ENCODE measurements at regions not wholly inside any gene's neighbourhood (a gene's known extent, or its start where the extent isn't known, plus 50 kb on each side); places are given as distances from the start of the nearest gene placed in this dataset.

- Histone ChIP-seq H3K36me3 (no peaks in the 10 kb centered on the region), H3K4me1 (ENCODE audit: insufficient read depth) (no peaks in the 10 kb centered on the region), H3K4me3 (no peak overlapping the region), H3K27me3 (no peaks in the 10 kb centered on the region), H3K9me3 (no peaks in the 10 kb centered on the region), H3K27ac (no peak overlapping the region)
- TF ChIP-seq CTCF (IDR thresholded peaks at IDR 0.05), result no peak
- no peak for TF ChIP-seq EP300 (IDR thresholded peaks at IDR 0.05)
- no peak for TF ChIP-seq POLR2A (IDR thresholded peaks at IDR 0.05)
- 76 to 83% (median 80%) methylated on average over 4 of the region's 4 CpGs for WGBS, 3 donors
- intact Hi-C loops (cut with DNase I), result no loop called here
- DNase-seq, result no peak
These were observed 169.1 kb upstream of the AVPR1A start for GRCh38 chr12:63319936-63320633.

GRCh38 chr12:63319386-63319785 is 168.4 kb upstream of the AVPR1A start:
- TF ChIP-seq POLR2A (IDR thresholded peaks at IDR 0.05) (no peak), CTCF (IDR thresholded peaks at IDR 0.05) (no peak), EP300 (IDR thresholded peaks at IDR 0.05) (no peak)
- Histone ChIP-seq H3K4me1 (ENCODE audit: insufficient read depth) (no peaks in the 10 kb centered on the region), H3K4me3 (no peak overlapping the region), H3K9me3 (no peaks in the 10 kb centered on the region), H3K36me3 (no peaks in the 10 kb centered on the region), H3K27me3 (no peaks in the 10 kb centered on the region), H3K27ac (no peak overlapping the region)
- DNase-seq, result no peak
- intact Hi-C loops (cut with DNase I), result no loop called here

GRCh38 chr12:63318933-63319332 is 167.9 kb upstream of the AVPR1A start:
- no peak for DNase-seq
- intact Hi-C loops (cut with DNase I), result no loop called here
- H3K27me3 ChIP-seq, result no peaks in the 10 kb centered on the region
- no peaks in the 10 kb centered on the region for H3K4me1 ChIP-seq (ENCODE audit: insufficient read depth)
- H3K36me3 ChIP-seq, result no peaks in the 10 kb centered on the region
- H3K27ac ChIP-seq, result no peak overlapping the region
- no peaks in the 10 kb centered on the region for H3K9me3 ChIP-seq
- TF ChIP-seq POLR2A (IDR thresholded peaks at IDR 0.05) (no peak), CTCF (IDR thresholded peaks at IDR 0.05) (no peak), EP300 (IDR thresholded peaks at IDR 0.05) (no peak)
- WGBS, 3 donors, result 90 to 93% (median 91%) methylated on average over 1 of the region's 1 CpG
- H3K4me3 ChIP-seq, result no peak overlapping the region

GRCh38 chr12:63318313-63318712 is 167.3 kb upstream of the AVPR1A start:
- intact Hi-C loops (cut with DNase I), result no loop called here
- Histone ChIP-seq H3K27me3 (no peaks in the 10 kb centered on the region), H3K36me3 (no peaks in the 10 kb centered on the region), H3K9me3 (no peaks in the 10 kb centered on the region), H3K4me3 (no peak overlapping the region), H3K27ac (no peak overlapping the region), H3K4me1 (ENCODE audit: insufficient read depth) (no peaks in the 10 kb centered on the region)
- no peak for DNase-seq
- 86 to 97% (median 91%) methylated on average over 7 of the region's 7 CpGs for WGBS, 3 donors
- TF ChIP-seq CTCF (IDR thresholded peaks at IDR 0.05) (no peak), POLR2A (IDR thresholded peaks at IDR 0.05) (no peak), EP300 (IDR thresholded peaks at IDR 0.05) (no peak)
